HUES48 (cell line): ENCODE measurements at regions not wholly inside any gene's neighbourhood (a gene's known extent, or its start where the extent isn't known, plus 50 kb on each side); places are given as distances from the start of the nearest gene placed in this dataset.
"Not testable (repeated sequence)": the region's sequence is repeated elsewhere in the genome, so short reads cannot be mapped to it uniquely, and the experiment has no call there.

Experiments used
- H3K27ac ChIP-seq: one replicate; pipeline ENCODE4 v1.7.0; 2013; ENCODE audit warnings: low read depth, low read length, inconsistent platforms
- H3K27me3 ChIP-seq: 2 replicates; pipeline ENCODE4 v1.6.1; 2013; ENCODE audit warnings: mild to moderate bottlenecking, low read length; ENCODE audit not compliant: control insufficient read depth, insufficient read depth
- H3K36me3 ChIP-seq: 2 replicates; pipeline ENCODE4 v1.6.1; 2013; ENCODE audit warnings: low read length; ENCODE audit not compliant: control insufficient read depth, insufficient read depth
- H3K4me1 ChIP-seq: 2 replicates; pipeline ENCODE4 v1.6.1; 2013; ENCODE audit warnings: mild to moderate bottlenecking, low read length; ENCODE audit not compliant: control insufficient read depth, insufficient read depth
- H3K4me3 ChIP-seq: 2 replicates; pipeline ENCODE4 v1.5.1; 2013; ENCODE audit warnings: mild to moderate bottlenecking, low read depth, low read length
- H3K9ac ChIP-seq: 2 replicates; pipeline ENCODE4 v1.6.1; 2013; ENCODE audit warnings: mild to moderate bottlenecking, low read depth, low read length, moderate library complexity
- H3K9me3 ChIP-seq: 2 replicates; pipeline ENCODE4 v1.6.1; 2013; ENCODE audit warnings: low read length; ENCODE audit not compliant: control insufficient read depth, insufficient read depth

DNA sequence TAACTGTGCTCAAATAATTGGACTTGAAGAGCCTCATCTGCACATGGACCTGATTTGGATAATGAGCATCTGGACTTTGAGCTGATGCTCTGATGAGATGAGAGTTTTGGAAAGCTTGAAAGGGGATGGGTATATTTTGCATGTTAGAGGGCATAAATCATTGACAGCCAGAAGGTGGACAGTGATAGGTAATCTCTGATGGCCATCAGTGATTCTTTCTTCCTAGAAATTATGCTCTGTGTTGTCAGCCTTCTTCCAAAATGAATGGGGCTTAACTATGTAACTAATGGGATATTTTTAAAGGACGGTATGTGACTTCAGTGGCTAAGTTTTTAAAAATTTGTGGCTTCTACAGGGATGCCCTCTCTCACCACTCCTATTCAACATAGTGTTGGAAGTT, 334.0 kb downstream of the PTTG2 start:
- Histone ChIP-seq H3K27me3 (no peaks in the 10 kb centered on the region), H3K9me3 (0 out of 2 replicates have a peak, but pooled peaks cover 7% of the 10 kb centered on the region), H3K4me1 (no peaks in the 10 kb centered on the region), H3K4me3 (no peak overlapping the region), H3K36me3 (no peaks in the 10 kb centered on the region), H3K27ac (no peak overlapping the region), H3K9ac (no peak overlapping the region)

DNA sequence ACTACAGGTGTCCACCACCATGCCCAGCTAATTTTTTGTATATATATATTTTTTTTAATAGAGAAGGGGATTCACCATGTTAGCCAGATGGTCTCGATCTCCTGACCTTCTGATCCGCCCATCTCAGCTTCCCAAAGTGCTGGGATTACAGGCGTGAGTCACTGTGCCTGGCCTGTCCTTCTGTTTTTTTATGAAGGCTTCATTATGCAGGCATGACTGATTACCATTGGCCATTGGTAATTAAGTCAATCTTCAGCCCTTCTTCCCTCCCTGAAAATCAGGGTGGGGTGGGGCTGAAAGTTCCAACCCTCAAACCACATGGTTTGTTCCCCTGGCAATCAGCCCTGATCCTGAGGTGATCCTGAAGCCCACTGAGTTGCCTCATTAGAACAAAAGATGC, 336.9 kb downstream of the PTTG2 start:
- Histone ChIP-seq H3K27ac (no peak overlapping the region), H3K4me3 (no peak overlapping the region), H3K27me3 (no peaks in the 10 kb centered on the region), H3K4me1 (no peaks in the 10 kb centered on the region), H3K9ac (no peak overlapping the region), H3K36me3 (no peaks in the 10 kb centered on the region), H3K9me3 (peaks cover 12% of the 10 kb centered on the region; the same call in 1 of the 2 replicates)

DNA sequence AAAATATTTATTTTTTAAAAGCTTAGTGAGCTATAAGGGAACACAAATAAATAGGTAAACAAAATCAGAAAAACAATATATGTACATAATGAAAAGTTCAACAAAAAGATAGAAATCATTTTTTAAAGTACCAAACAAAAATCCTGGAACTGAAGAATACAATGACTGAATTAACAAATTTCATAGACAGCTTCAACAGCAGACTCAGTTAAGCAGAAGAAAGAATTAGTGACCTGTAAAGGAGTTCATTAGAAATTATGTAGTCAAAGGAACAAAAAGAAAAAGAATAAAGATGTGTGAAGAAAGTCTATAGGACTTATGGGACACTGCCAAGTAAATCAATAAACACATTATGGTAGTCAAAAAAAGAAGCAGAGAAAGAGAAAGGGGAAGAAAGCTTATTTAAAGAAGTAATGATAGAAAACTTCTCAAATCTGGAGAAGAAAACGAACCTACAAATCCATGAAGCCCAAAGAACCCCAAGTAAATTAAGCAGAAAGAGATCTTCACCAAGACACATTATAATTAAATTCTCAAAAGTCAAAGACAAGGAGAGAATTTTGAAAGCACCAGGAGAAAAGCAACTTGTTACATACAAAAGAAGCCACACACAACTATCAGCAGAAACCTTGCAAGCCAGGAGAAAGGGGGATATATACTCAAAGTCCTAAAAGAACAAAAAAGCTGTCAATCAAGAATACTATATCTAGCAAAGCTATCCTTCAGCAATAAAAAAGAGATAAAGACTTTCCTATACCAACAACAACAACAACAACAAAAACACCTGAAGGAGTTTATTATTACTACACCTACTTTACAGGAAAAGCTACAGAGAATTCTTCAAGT, 338.9 kb downstream of the PTTG2 start:
- H3K4me1 ChIP-seq = no peaks in the 10 kb centered on the region
- H3K27ac ChIP-seq = no peak overlapping the region
- H3K4me3 ChIP-seq = no peak overlapping the region
- peaks cover 8% of the 10 kb centered on the region; the same call in 1 of the 2 replicates for H3K9me3 ChIP-seq
- H3K36me3 ChIP-seq = no peaks in the 10 kb centered on the region
- H3K9ac ChIP-seq = no peak overlapping the region
- no peaks in the 10 kb centered on the region for H3K27me3 ChIP-seq

DNA sequence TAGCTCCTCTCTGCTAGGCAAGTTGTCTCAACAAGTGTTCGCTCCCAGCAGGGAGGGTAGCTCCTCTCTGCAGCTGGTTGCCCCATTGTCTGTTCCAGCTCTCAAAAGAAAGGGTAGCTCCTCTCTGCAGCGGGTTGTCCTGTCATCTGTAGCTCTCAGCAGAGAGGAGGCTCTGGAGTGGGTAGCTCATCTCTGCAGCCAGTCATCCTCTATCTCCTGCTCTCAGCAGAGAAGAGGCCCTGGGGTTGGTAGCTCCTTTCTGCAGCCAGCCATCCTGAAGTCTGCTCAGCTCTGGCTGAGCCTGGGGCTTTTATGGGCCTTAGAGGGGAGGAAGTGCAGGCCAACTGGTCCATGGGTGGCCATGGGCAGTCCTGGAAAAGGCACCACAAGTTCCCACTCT, 342.7 kb downstream of the PTTG2 start:
- Histone ChIP-seq H3K9me3 (peaks cover 5% of the 10 kb centered on the region; the same call in 1 of the 2 replicates), H3K4me3 (no peak overlapping the region), H3K4me1 (no peaks in the 10 kb centered on the region), H3K36me3 (no peaks in the 10 kb centered on the region), H3K27me3 (no peaks in the 10 kb centered on the region), H3K9ac (no peak overlapping the region), H3K27ac (no peak overlapping the region)

DNA sequence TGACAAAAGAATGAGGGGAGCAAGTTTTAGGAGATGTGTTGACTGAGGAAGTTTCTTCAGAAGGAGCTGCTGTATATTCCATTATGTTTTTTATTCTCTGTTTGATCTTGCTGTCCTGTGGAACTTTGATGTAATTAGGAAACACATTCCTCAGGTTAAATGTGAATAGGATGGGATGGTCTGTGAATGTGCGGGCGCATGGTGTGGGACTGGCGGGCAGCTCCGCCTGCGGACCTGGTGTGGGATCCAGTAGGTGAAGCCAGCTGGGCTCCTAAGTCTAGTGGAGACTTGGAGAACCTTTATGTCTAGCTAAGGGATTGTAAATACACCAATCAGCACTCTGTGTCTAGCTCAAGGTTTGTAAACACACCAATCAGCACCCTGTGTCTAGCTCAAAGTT, 344.3 kb downstream of the PTTG2 start:
- not testable (repeated sequence) for H3K27ac ChIP-seq

DNA sequence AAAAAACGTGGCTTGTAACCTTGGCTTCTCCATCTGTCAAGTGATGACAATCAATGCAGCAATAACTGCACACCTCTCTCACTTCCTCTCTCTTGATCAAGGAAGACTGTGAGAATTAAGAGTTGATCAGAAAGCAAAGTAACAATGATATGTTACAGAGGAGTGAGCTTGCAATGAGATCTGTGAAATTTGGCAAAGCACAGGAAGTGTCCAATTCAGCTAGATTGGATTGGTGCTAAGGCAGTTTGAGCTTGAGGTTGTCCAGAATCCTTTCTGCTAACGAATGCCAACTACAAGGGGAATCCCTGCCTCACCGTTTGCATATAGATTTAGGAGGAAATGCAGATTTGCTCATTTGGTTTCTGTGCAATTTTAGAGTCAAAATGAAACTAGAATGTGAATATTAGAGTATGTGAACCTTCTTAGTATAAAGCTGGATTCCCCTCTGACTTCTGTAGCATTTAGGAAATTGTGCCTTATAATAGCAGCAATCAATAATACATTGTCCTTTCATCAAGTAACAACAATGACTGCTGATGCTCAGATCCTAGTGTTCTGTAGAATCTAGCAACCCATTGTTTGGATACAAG, 346.4 kb downstream of the PTTG2 start:
- Histone ChIP-seq H3K36me3 (no peaks in the 10 kb centered on the region), H3K4me1 (peaks cover 12% of the 10 kb centered on the region; the same call in 1 of the 2 replicates), H3K4me3 (no peak overlapping the region), H3K9ac (no peak overlapping the region), H3K9me3 (no peaks in the 10 kb centered on the region), H3K27ac (no peak overlapping the region), H3K27me3 (no peaks in the 10 kb centered on the region)

More for the DNA sequence above, 344.3 kb downstream of the PTTG2 start:
- not testable (repeated sequence) for H3K36me3 ChIP-seq, H3K9me3 ChIP-seq, H3K4me3 ChIP-seq, H3K27me3 ChIP-seq, H3K4me1 ChIP-seq, H3K9ac ChIP-seq

DNA sequence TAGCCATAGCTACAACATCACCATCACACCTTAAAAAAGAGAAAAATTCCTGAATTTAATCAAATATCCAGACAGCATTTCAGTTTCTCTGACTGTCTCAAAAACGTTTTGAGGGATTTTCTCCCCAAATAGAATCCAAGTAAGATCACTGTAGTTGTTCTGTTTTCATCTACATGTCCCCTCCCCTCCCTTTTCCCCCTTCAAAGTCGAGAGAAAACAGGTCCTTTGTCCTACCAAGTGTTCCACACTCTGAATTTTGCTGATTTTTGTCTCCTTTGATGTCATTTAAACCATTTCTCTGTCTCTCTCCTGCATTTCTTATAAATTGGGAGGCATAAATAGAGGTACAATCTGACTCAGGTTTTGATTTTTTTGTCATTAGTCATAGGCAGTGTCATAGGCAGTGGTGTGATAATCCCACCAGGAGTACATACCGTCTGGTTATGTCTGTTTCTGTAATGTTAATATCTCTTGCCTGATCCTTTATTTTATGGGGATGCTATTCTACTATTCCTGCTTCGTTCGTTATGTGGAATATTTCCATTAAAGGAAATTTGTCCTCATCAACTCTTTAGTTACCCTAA, 348.6 kb downstream of the PTTG2 start:
- Histone ChIP-seq H3K4me3 (no peak overlapping the region), H3K4me1 (peaks cover 12% of the 10 kb centered on the region; the same call in 1 of the 2 replicates), H3K27me3 (no peaks in the 10 kb centered on the region), H3K9me3 (no peaks in the 10 kb centered on the region), H3K27ac (no peak overlapping the region), H3K9ac (no peak overlapping the region), H3K36me3 (no peaks in the 10 kb centered on the region)

DNA sequence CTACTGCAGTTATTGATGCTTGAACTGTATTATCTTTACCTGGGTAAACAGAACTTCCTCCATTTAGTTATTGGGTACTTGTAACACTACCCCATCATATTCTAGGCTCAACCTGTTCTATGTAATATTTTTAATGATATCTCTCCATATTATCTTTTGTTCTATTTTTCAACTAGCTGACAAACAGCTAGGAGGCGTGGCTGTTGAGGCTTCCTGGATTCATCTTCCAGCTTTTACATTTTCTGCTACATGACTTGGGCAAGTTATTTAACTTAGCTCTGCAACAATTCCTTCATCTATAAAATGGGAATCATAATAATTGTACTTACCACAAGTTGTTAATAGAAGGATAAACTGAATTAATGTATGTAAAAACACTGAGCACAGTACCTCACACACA, 349.3 kb downstream of the PTTG2 start:
- H3K27ac ChIP-seq = no peak overlapping the region
- H3K9ac ChIP-seq = no peak overlapping the region
- no peak overlapping the region for H3K4me3 ChIP-seq

DNA sequence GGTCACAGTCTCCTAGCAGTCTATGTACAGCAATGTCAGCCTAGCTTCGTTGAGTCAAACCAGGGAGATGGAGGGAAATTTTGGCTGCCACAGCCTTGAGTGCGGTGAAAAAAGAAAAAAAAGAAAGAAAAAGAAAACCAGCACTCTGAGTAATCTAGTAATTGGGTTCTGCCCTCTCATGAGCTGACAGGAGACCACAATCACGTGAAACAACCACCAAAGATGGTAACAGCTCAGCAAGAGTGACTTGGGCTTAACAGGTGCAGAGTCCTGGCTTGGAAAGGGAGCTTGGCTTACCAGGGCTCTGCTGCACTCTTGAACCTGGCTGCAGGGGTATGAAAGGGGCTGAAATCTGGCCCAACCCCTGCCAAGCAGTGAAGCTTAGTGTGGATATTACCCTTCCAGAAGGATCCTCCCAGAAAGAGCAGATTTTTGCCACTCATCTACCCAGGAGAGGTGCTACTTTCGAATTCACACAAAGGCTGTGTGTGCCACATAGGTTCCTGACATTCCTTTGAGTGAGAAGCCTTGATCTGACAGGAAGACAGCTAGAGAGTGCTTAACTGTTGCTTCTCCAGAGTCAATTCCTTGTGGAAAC, 350.3 kb downstream of the PTTG2 start:
- H3K36me3 ChIP-seq = no peaks in the 10 kb centered on the region
- H3K9ac ChIP-seq = no peak overlapping the region
- peaks cover 12% of the 10 kb centered on the region for H3K4me1 ChIP-seq

More for the DNA sequence above, 349.3 kb downstream of the PTTG2 start:
- Histone ChIP-seq H3K9me3 (no peaks in the 10 kb centered on the region), H3K36me3 (no peaks in the 10 kb centered on the region), H3K4me1 (peaks cover 12% of the 10 kb centered on the region), H3K27me3 (no peaks in the 10 kb centered on the region)

DNA sequence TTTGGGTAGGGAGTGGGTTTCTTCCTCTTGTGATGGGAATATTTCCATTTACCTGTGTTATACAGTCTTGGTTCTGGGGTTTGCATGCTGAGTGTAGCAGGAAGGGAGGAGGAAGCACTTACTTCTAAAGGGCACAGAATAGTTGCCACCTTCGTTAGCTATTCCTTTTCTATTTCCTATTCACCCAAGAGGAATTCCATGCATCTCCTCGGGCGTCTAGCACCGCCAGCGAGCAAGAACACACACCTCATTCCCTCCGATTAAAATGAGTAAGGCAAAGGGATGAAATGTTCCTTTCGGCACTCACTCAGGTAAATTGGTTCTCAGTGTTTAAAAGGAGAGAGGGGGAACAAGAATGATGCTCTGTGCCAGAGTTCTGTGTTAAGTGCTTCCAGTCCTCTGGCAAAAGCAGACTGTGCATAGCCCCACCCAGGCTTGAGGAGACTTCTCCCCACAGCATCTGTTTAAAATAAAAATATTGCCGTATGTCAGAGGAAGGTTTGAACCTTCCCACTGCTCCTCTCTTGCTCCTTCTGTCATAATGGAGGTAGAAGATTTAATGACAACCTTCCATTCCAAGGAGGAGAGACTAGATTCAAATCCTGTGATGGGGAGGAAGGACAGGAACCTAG, 351.4 kb downstream of the PTTG2 start:
- Histone ChIP-seq H3K4me3 (no peak overlapping the region), H3K9ac (no peak overlapping the region), H3K4me1 (peaks cover 12% of the 10 kb centered on the region), H3K27ac (no peak overlapping the region), H3K36me3 (no peaks in the 10 kb centered on the region), H3K27me3 (no peaks in the 10 kb centered on the region), H3K9me3 (no peaks in the 10 kb centered on the region)

More for the DNA sequence above, 350.3 kb downstream of the PTTG2 start:
- Histone ChIP-seq H3K4me3 (no peak overlapping the region), H3K27me3 (no peaks in the 10 kb centered on the region), H3K9me3 (no peaks in the 10 kb centered on the region), H3K27ac (no peak overlapping the region)
